ENCODE measurements at regions not wholly inside any gene's neighbourhood (a gene's known extent, or its start where the extent isn't known, plus 50 kb on each side); places are given as distances from the start of the nearest gene placed in this dataset.

DNA sequence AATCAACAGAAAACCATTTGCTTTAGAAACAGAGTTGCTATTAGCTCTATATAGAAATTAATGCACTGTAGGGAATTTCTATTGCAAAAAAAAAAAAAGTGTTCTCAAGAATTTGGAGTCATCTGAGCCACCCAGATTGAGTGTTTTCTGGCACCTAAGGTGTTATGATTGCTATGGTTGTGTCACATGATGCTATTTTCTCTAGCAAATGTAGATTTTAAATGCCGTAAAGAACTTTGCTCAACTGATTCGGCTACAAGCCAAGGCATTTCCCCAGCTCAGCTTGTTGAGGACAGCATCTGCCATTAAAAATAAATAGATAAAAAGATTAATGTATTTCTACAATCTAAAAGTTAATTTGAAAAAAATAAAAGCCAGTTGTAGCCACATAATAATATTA is 712.8 kb downstream of the FAT4 start (continued):
- TF ChIP-seq, protein P1, sequence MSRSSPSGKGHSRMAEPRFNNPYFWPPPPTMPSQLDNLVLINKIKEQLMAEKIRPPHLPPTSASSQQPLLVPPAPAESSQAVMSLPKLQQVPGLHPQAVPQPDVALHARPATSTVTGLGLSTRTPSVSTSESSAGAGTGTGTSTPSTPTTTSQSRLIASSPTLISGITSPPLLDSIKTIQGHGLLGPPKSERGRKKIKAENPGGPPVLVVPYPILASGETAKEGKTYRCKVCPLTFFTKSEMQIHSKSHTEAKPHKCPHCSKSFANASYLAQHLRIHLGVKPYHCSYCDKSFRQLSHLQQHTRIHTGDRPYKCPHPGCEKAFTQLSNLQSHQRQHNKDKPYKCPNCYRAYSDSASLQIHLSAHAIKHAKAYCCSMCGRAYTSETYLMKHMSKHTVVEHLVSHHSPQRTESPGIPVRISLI (CRISPR knock-in tag; IDR thresholded peaks at IDR 0.05; ENCODE audit: borderline replicate concordance): no peak

DNA sequence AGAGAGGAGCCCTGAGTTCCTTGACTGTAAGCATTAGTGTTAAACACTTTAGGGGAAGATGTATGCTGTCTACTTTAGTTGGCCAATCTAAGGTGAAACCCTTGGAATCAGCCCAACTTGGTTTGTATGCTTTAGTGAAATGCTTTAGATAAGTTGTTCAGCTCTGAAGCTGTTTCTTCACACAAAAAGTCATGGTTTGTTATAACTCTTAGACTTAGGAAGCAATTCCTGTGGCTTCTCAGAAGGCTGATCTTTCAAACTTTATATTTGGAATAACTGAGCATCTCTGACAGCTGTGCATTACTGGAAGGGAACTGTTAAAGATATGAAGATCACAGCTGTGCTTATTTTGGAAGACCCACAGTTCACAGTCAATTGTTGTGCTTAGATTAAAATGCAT is 714.1 kb downstream of the FAT4 start:
- DNase-seq (ENCODE audit: low spot score) (no peak), ATAC-seq (no peak), FAIRE-seq (no peak)
- ChIA-PET CTCF (ENCODE audit: low intra/inter-chr PET ratio, low total read pairs) (no interaction called here), POLR2A (no interaction called here)
- no peaks in the 10 kb centered on the region for H3K9me3 ChIP-seq (ENCODE audit: low read length)
- intact Hi-C loops (cut with micrococcal nuclease; ENCODE audit: unreplicated experiment): no loop called here
- no peaks in the 10 kb centered on the region for H3K27me3 ChIP-seq (ENCODE audit: control insufficient read depth in 1 of 2, insufficient read depth in 2 of 2, low read length in 2 of 2)
- H3K27ac ChIP-seq (ENCODE audit: extremely low read length, insufficient read depth, low read length): no peak overlapping the region
- no peak overlapping the region for H3K4me3 ChIP-seq (replicated peaks in 1 of 3; ENCODE audit: insufficient read depth in 1 of 3, low read depth in 2 of 3, low read length in 3 of 3)
- TF ChIP-seq ZNF350 (CRISPR knock-in tag; IDR thresholded peaks at IDR 0.05; ENCODE audit: borderline replicate concordance, low read depth): no peak
- no peak for TF ChIP-seq TAF1 (CRISPR knock-in tag; IDR thresholded peaks at IDR 0.05)
- TF ChIP-seq ZFYVE20 (CRISPR knock-in tag; IDR thresholded peaks at IDR 0.05; ENCODE audit: borderline replicate concordance, low read depth): no peak
- TF ChIP-seq MIER3 (CRISPR knock-in tag; IDR thresholded peaks at IDR 0.05; ENCODE audit: borderline replicate concordance): no peak
- TF ChIP-seq NAIF1 (CRISPR knock-in tag; IDR thresholded peaks at IDR 0.05; ENCODE audit: borderline replicate concordance): no peak
- no peak for TF ChIP-seq NR3C1 (CRISPR knock-in tag; IDR thresholded peaks at IDR 0.05)
- no peak for TF ChIP-seq BORCS8-MEF2B (CRISPR knock-in tag; IDR thresholded peaks at IDR 0.05)
- no peak for TF ChIP-seq KAT7 (CRISPR knock-in tag; IDR thresholded peaks at IDR 0.05; ENCODE audit: borderline replicate concordance)
- TF ChIP-seq EEA1 (CRISPR knock-in tag; IDR thresholded peaks at IDR 0.05; ENCODE audit: borderline replicate concordance): no peak
- no peak for TF ChIP-seq SPEN (CRISPR knock-in tag; IDR thresholded peaks at IDR 0.05; ENCODE audit: low read depth)
- no peak for TF ChIP-seq NCOA1 (CRISPR knock-in tag; IDR thresholded peaks at IDR 0.05)
- TF ChIP-seq PAF1 (CRISPR knock-in tag; IDR thresholded peaks at IDR 0.05): no peak
- no peak for TF ChIP-seq TBL1XR1 (IDR thresholded peaks at IDR 0.05; ENCODE audit: borderline replicate concordance, low read length, partially characterized antibody)
- TF ChIP-seq, protein P2, sequence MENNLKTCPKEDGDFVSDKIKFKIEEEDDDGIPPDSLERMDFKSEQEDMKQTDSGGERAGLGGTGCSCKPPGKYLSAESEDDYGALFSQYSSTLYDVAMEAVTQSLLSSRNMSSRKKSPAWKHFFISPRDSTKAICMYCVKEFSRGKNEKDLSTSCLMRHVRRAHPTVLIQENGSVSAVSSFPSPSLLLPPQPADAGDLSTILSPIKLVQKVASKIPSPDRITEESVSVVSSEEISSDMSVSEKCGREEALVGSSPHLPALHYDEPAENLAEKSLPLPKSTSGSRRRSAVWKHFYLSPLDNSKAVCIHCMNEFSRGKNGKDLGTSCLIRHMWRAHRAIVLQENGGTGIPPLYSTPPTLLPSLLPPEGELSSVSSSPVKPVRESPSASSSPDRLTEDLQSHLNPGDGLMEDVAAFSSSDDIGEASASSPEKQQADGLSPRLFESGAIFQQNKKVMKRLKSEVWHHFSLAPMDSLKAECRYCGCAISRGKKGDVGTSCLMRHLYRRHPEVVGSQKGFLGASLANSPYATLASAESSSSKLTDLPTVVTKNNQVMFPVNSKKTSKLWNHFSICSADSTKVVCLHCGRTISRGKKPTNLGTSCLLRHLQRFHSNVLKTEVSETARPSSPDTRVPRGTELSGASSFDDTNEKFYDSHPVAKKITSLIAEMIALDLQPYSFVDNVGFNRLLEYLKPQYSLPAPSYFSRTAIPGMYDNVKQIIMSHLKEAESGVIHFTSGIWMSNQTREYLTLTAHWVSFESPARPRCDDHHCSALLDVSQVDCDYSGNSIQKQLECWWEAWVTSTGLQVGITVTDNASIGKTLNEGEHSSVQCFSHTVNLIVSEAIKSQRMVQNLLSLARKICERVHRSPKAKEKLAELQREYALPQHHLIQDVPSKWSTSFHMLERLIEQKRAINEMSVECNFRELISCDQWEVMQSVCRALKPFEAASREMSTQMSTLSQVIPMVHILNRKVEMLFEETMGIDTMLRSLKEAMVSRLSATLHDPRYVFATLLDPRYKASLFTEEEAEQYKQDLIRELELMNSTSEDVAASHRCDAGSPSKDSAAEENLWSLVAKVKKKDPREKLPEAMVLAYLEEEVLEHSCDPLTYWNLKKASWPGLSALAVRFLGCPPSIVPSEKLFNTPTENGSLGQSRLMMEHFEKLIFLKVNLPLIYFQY (CRISPR knock-in tag; IDR thresholded peaks at IDR 0.05; ENCODE audit: borderline replicate concordance): no peak
- H3K4me2 ChIP-seq (ENCODE audit: low read depth, low read length): no peak overlapping the region
- H3K9ac ChIP-seq (ENCODE audit: insufficient read depth, low read depth, low read length): no peak overlapping the region
- no peaks in the 10 kb centered on the region for H3K36me3 ChIP-seq (replicated peaks in 1 of 2; ENCODE audit: control insufficient read depth in 1 of 2, insufficient read depth in 2 of 2, low read length in 2 of 2)
- in situ Hi-C loops (cut with HindIII; ENCODE audit: extremely low pct_ligation_motif_present, low pct_unique_long_range_greater_than_20kb): no loop called here
- no peaks in the 10 kb centered on the region for H4K20me1 ChIP-seq (ENCODE audit: insufficient read depth, low read length)
- no peak overlapping the region for H2AFZ ChIP-seq (ENCODE audit: low read length)
- H3K4me1 ChIP-seq (ENCODE audit: insufficient read depth, low read length): no peaks in the 10 kb centered on the region
- H3K79me2 ChIP-seq (ENCODE audit: insufficient read depth, low read length): no peaks in the 10 kb centered on the region
- BruUV-seq (replicated peaks): no TSS peak
